Left colon (tissue), 2 donors: ENCODE measurements at regions not wholly inside any gene's neighbourhood (a gene's known extent, or its start where the extent isn't known, plus 50 kb on each side); places are given as distances from the start of the nearest gene placed in this dataset.
"Not testable (repeated sequence)": the region's sequence is repeated elsewhere in the genome, so short reads cannot be mapped to it uniquely, and the experiment has no call there.

Source experiments
- ATAC-seq: fragments of 200-7000 bp; cut with Tn5 transposase; one replicate; pipeline ENCODE4 v1.9.1; 2020; ENCODE audit warnings: mild to moderate bottlenecking, moderate library complexity
- DNase-seq, 2 donors: peaks; one replicate each; pipeline ENCODE4 v3.0.0-alpha.2; 2020
- intact Hi-C, 2 donors: fragments of 100-400 bp; cut with DNase I in 1 of 2; cut with micrococcal nuclease in 1 of 2; formaldehyde crosslinking; loops; one replicate each; pipeline versions ENCODE4 v1.11.2 to v1.14.0; 2022; cut with DNase I, micrococcal nuclease
- donor health status: DM: no; HTN: no; CAD: no.
- donor health status: DM: yes; HTN: yes; CAD: no.

GRCh38 chr18:25470756-25471524 is 119.0 kb upstream of the ZNF521 start:
- DNase-seq, ATAC-seq, intact Hi-C loops: not testable (repeated sequence)

- no peak for ATAC-seq
- intact Hi-C loops, result no loop called here
- no peak for DNase-seq
These were observed 118.1 kb upstream of the ZNF521 start for GRCh38 chr18:25470062-25470461.

- no peak for DNase-seq
- intact Hi-C loops, result no loop called here
- ATAC-seq, result no peak
These were observed 117.5 kb upstream of the ZNF521 start for GRCh38 chr18:25469489-25469888.

GRCh38 chr18:25467226-25467987 is 115.4 kb upstream of the ZNF521 start:
- DNase-seq (no peak), ATAC-seq (no peak)
- intact Hi-C loops, result no loop called here

GRCh38 chr18:25465152-25465732 is 113.3 kb upstream of the ZNF521 start:
- no peak for ATAC-seq
- DNase-seq, result no peak
- intact Hi-C loops, result no loop called here

GRCh38 chr18:25464227-25464626 is 112.3 kb upstream of the ZNF521 start:
- ATAC-seq, result no peak
- intact Hi-C loops, result no loop called here
- no peak for DNase-seq

GRCh38 chr18:25463726-25464125 is 111.8 kb upstream of the ZNF521 start:
- DNase-seq (no peak), ATAC-seq (no peak)
- intact Hi-C loops, result no loop called here

GRCh38 chr18:25459814-25460213 is 107.8 kb upstream of the ZNF521 start:
- ATAC-seq (no peak), DNase-seq (no peak)
- intact Hi-C loops, result no loop called here

- intact Hi-C loops, result no loop called here
- ATAC-seq, result no peak
- no peak for DNase-seq
These were observed 105.6 kb upstream of the ZNF521 start for GRCh38 chr18:25457601-25458000.

GRCh38 chr18:25457126-25457525 is 105.2 kb upstream of the ZNF521 start:
- no peak for ATAC-seq
- intact Hi-C loops, result no loop called here
- DNase-seq, result no peak

GRCh38 chr18:25456334-25457010 is 104.5 kb upstream of the ZNF521 start:
- ATAC-seq, result no peak
- DNase-seq, result no peak
- intact Hi-C loops, result no loop called here

- DNase-seq (no peak), ATAC-seq (no peak)
- intact Hi-C loops, result no loop called here
These were observed 103.7 kb upstream of the ZNF521 start for GRCh38 chr18:25455646-25456045.

GRCh38 chr18:25455159-25455558 is 103.2 kb upstream of the ZNF521 start:
- ATAC-seq, result no peak
- intact Hi-C loops, result no loop called here

GRCh38 chr18:25454730-25455129 is 102.8 kb upstream of the ZNF521 start:
- DNase-seq (no peak), ATAC-seq (no peak)
- intact Hi-C loops, result no loop called here

More at GRCh38 chr18:25455159-25455558, 103.2 kb upstream of the ZNF521 start:
- DNase-seq, result no peak

- intact Hi-C loops, result no loop called here
- ATAC-seq (no peak), DNase-seq (no peak)
These were observed 102.3 kb upstream of the ZNF521 start for GRCh38 chr18:25454270-25454659.

GRCh38 chr18:25453556-25454269 is 101.7 kb upstream of the ZNF521 start:
- DNase-seq, result no peak
- intact Hi-C loops, result no loop called here
- no peak for ATAC-seq

- intact Hi-C loops, result no loop called here
- DNase-seq (no peak), ATAC-seq (no peak)
These were observed 99.2 kb upstream of the ZNF521 start for GRCh38 chr18:25451077-25451658.

GRCh38 chr18:25449046-25449445 is 97.1 kb upstream of the ZNF521 start:
- intact Hi-C loops, result no loop called here
- no peak for ATAC-seq
- no peak for DNase-seq

- DNase-seq, result no peak
- intact Hi-C loops, result no loop called here
- no peak for ATAC-seq
These were observed 95.0 kb upstream of the ZNF521 start for GRCh38 chr18:25446972-25447371.
